ENCODE measurements at regions not wholly inside any gene's neighbourhood (a gene's known extent, or its start where the extent isn't known, plus 50 kb on each side); places are given as distances from the start of the nearest gene placed in this dataset.
A peak's percentile ranks its signal among the peaks of the same experiment; 100 is the strongest.

- DNase-seq: no peak
- no peak overlapping the region for H3K4ac ChIP-seq (ENCODE audit: low read depth, low read length)
- H3K56ac ChIP-seq (ENCODE audit: low read length): no peak overlapping the region
- H2AK5ac ChIP-seq (ENCODE audit: low read length): no peak overlapping the region
- H3K9ac ChIP-seq (ENCODE audit: low read length): no peak overlapping the region
- H2BK15ac ChIP-seq (replicated peaks; ENCODE audit: low read depth): no peak overlapping the region
- no peak overlapping the region for H2BK5ac ChIP-seq (ENCODE audit: low read length)
- H3K4me1 ChIP-seq (ENCODE audit: control insufficient read depth, low read depth, low read length): no peaks in the 10 kb centered on the region
- H4K8ac ChIP-seq (ENCODE audit: low read depth, low read length): no peak overlapping the region
- WGBS (ENCODE audit: extremely low coverage, insufficient coverage, low lambda C conversion rate): no CpG with 5 or more reads among the region's 1 CpG
- no peak overlapping the region for H3K4me2 ChIP-seq (ENCODE audit: low read length)
- H3K79me1 ChIP-seq (ENCODE audit: low read length): no peaks in the 10 kb centered on the region
- H4K5ac ChIP-seq (ENCODE audit: low read length): no peak overlapping the region
- no peak overlapping the region for H3K4me3 ChIP-seq (ENCODE audit: low read length)
- H3K79me2 ChIP-seq (ENCODE audit: control insufficient read depth, insufficient read depth, low read length): no peaks in the 10 kb centered on the region
- H2BK120ac ChIP-seq (ENCODE audit: low read depth, low read length): no peak overlapping the region
- H3K27ac ChIP-seq (ENCODE audit: low read depth, low read length): no peak overlapping the region
- H3K36me3 ChIP-seq (ENCODE audit: control insufficient read depth, insufficient read depth, low read length): no peaks in the 10 kb centered on the region
- no peak overlapping the region for H3K18ac ChIP-seq (ENCODE audit: low read length)
- H3K23ac ChIP-seq (ENCODE audit: low read length): no peak overlapping the region
- H3K27me3 ChIP-seq (ENCODE audit: insufficient read depth, low read length, poor library complexity): no peaks in the 10 kb centered on the region
Measured at GRCh38 chr4:59841698-59842097, 1358.4 kb upstream of the ADGRL3 start.

- Histone ChIP-seq H3K79me1 (ENCODE audit: low read length) (no peaks in the 10 kb centered on the region), H2BK15ac (replicated peaks; ENCODE audit: low read depth) (no peak overlapping the region), H3K36me3 (ENCODE audit: control insufficient read depth, insufficient read depth, low read length) (no peaks in the 10 kb centered on the region), H2BK120ac (ENCODE audit: low read depth, low read length) (no peak overlapping the region), H3K18ac (ENCODE audit: low read length) (no peak overlapping the region), H3K9ac (ENCODE audit: low read length) (no peak overlapping the region), H3K23ac (ENCODE audit: low read length) (no peak overlapping the region), H3K27ac (ENCODE audit: low read depth, low read length) (no peak overlapping the region), H3K4me2 (ENCODE audit: low read length) (no peak overlapping the region), H4K5ac (ENCODE audit: low read length) (no peak overlapping the region), H3K4me3 (ENCODE audit: low read length) (no peak overlapping the region), H3K79me2 (ENCODE audit: control insufficient read depth, insufficient read depth, low read length) (no peaks in the 10 kb centered on the region), H3K27me3 (ENCODE audit: insufficient read depth, low read length, poor library complexity) (no peaks in the 10 kb centered on the region), H4K8ac (ENCODE audit: low read depth, low read length) (no peak overlapping the region), H3K56ac (ENCODE audit: low read length) (no peak overlapping the region), H3K4me1 (ENCODE audit: control insufficient read depth, low read depth, low read length) (no peaks in the 10 kb centered on the region), H2AK5ac (ENCODE audit: low read length) (no peak overlapping the region), H3K4ac (ENCODE audit: low read depth, low read length) (no peak overlapping the region), H2BK5ac (ENCODE audit: low read length) (no peak overlapping the region)
- peak; percentile 77 for DNase-seq
- WGBS (ENCODE audit: extremely low coverage, insufficient coverage, low lambda C conversion rate): no CpG with 5 or more reads among the region's 2 CpGs
Measured at GRCh38 chr4:59848457-59848856, 1351.7 kb upstream of the ADGRL3 start.

- H3K23ac ChIP-seq (ENCODE audit: low read length): no peak overlapping the region
- no peak overlapping the region for H3K4me2 ChIP-seq (ENCODE audit: low read length)
- H2BK5ac ChIP-seq (ENCODE audit: low read length): no peak overlapping the region
- H3K79me1 ChIP-seq (ENCODE audit: low read length): no peaks in the 10 kb centered on the region
- H4K5ac ChIP-seq (ENCODE audit: low read length): no peak overlapping the region
- no peak overlapping the region for H2AK5ac ChIP-seq (ENCODE audit: low read length)
- no peak overlapping the region for H3K4ac ChIP-seq (ENCODE audit: low read depth, low read length)
- peak overlapping the region; percentile 15 for H3K56ac ChIP-seq (ENCODE audit: low read length)
- no peak overlapping the region for H2BK15ac ChIP-seq (replicated peaks; ENCODE audit: low read depth)
- no peak overlapping the region for H4K8ac ChIP-seq (ENCODE audit: low read depth, low read length)
- DNase-seq: no peak
- no peaks in the 10 kb centered on the region for H3K36me3 ChIP-seq (ENCODE audit: control insufficient read depth, insufficient read depth, low read length)
- no peak overlapping the region for H3K18ac ChIP-seq (ENCODE audit: low read length)
- no peak overlapping the region for H3K4me3 ChIP-seq (ENCODE audit: low read length)
- no peaks in the 10 kb centered on the region for H3K27me3 ChIP-seq (ENCODE audit: insufficient read depth, low read length, poor library complexity)
- no CpG with 5 or more reads among the region's 18 CpGs for WGBS (ENCODE audit: extremely low coverage, insufficient coverage, low lambda C conversion rate)
- no peak overlapping the region for H2BK120ac ChIP-seq (ENCODE audit: low read depth, low read length)
- H3K9ac ChIP-seq (ENCODE audit: low read length): no peak overlapping the region
- no peaks in the 10 kb centered on the region for H3K79me2 ChIP-seq (ENCODE audit: control insufficient read depth, insufficient read depth, low read length)
- no peak overlapping the region for H3K27ac ChIP-seq (ENCODE audit: low read depth, low read length)
- no peaks in the 10 kb centered on the region for H3K4me1 ChIP-seq (ENCODE audit: control insufficient read depth, low read depth, low read length)
Measured at GRCh38 chr4:59855630-59856352, 1344.3 kb upstream of the ADGRL3 start.

- Histone ChIP-seq H2BK120ac (ENCODE audit: low read depth, low read length) (no peak overlapping the region), H3K27me3 (ENCODE audit: insufficient read depth, low read length, poor library complexity) (no peaks in the 10 kb centered on the region), H3K56ac (ENCODE audit: low read length) (no peak overlapping the region), H3K4ac (ENCODE audit: low read depth, low read length) (no peak overlapping the region), H4K5ac (ENCODE audit: low read length) (no peak overlapping the region), H3K79me1 (ENCODE audit: low read length) (no peaks in the 10 kb centered on the region), H3K4me3 (ENCODE audit: low read length) (no peak overlapping the region), H4K8ac (ENCODE audit: low read depth, low read length) (no peak overlapping the region), H3K4me2 (ENCODE audit: low read length) (no peak overlapping the region), H3K79me2 (ENCODE audit: control insufficient read depth, insufficient read depth, low read length) (no peaks in the 10 kb centered on the region), H2BK5ac (ENCODE audit: low read length) (no peak overlapping the region), H3K4me1 (ENCODE audit: control insufficient read depth, low read depth, low read length) (no peaks in the 10 kb centered on the region), H3K18ac (ENCODE audit: low read length) (no peak overlapping the region), H3K9ac (ENCODE audit: low read length) (no peak overlapping the region), H3K27ac (ENCODE audit: low read depth, low read length) (no peak overlapping the region), H3K36me3 (ENCODE audit: control insufficient read depth, insufficient read depth, low read length) (no peaks in the 10 kb centered on the region), H2AK5ac (ENCODE audit: low read length) (no peak overlapping the region), H2BK15ac (replicated peaks; ENCODE audit: low read depth) (no peak overlapping the region), H3K23ac (ENCODE audit: low read length) (no peak overlapping the region)
- no peak for DNase-seq
- 100% methylated on average over 1 of the region's 3 CpGs for WGBS (ENCODE audit: extremely low coverage, insufficient coverage, low lambda C conversion rate)
Measured at GRCh38 chr4:59869056-59869455, 1331.1 kb upstream of the ADGRL3 start.

- Histone ChIP-seq H3K36me3 (ENCODE audit: control insufficient read depth, insufficient read depth, low read length) (no peaks in the 10 kb centered on the region), H4K5ac (ENCODE audit: low read length) (no peak overlapping the region), H3K4me3 (ENCODE audit: low read length) (no peak overlapping the region), H3K27me3 (ENCODE audit: insufficient read depth, low read length, poor library complexity) (no peaks in the 10 kb centered on the region), H3K56ac (ENCODE audit: low read length) (no peak overlapping the region), H4K8ac (ENCODE audit: low read depth, low read length) (no peak overlapping the region), H3K18ac (ENCODE audit: low read length) (no peak overlapping the region), H3K79me2 (ENCODE audit: control insufficient read depth, insufficient read depth, low read length) (no peaks in the 10 kb centered on the region), H3K9ac (ENCODE audit: low read length) (no peak overlapping the region), H3K79me1 (ENCODE audit: low read length) (no peaks in the 10 kb centered on the region), H3K4me1 (ENCODE audit: control insufficient read depth, low read depth, low read length) (no peaks in the 10 kb centered on the region), H2BK120ac (ENCODE audit: low read depth, low read length) (no peak overlapping the region), H3K4ac (ENCODE audit: low read depth, low read length) (no peak overlapping the region), H2BK15ac (replicated peaks; ENCODE audit: low read depth) (no peak overlapping the region), H3K4me2 (ENCODE audit: low read length) (no peak overlapping the region), H2BK5ac (ENCODE audit: low read length) (no peak overlapping the region), H3K23ac (ENCODE audit: low read length) (no peak overlapping the region), H2AK5ac (ENCODE audit: low read length) (no peak overlapping the region), H3K27ac (ENCODE audit: low read depth, low read length) (no peak overlapping the region)
- DNase-seq: no peak
- no CpG with 5 or more reads among the region's 3 CpGs for WGBS (ENCODE audit: extremely low coverage, insufficient coverage, low lambda C conversion rate)
Measured at GRCh38 chr4:59869559-59869958, 1330.6 kb upstream of the ADGRL3 start.

- no peak overlapping the region for H4K8ac ChIP-seq (ENCODE audit: low read depth, low read length)
Measured at GRCh38 chr4:59881632-59882031, 1318.5 kb upstream of the ADGRL3 start.

More at GRCh38 chr4:59881632-59882031, 1318.5 kb upstream of the ADGRL3 start:
- DNase-seq: no peak
- Histone ChIP-seq H3K27ac (ENCODE audit: low read depth, low read length) (no peak overlapping the region), H3K27me3 (ENCODE audit: insufficient read depth, low read length, poor library complexity) (no peaks in the 10 kb centered on the region), H3K56ac (ENCODE audit: low read length) (no peak overlapping the region), H3K9ac (ENCODE audit: low read length) (no peak overlapping the region), H2BK5ac (ENCODE audit: low read length) (no peak overlapping the region), H3K4me3 (ENCODE audit: low read length) (no peak overlapping the region), H2BK120ac (ENCODE audit: low read depth, low read length) (no peak overlapping the region), H2BK15ac (replicated peaks; ENCODE audit: low read depth) (no peak overlapping the region), H4K5ac (ENCODE audit: low read length) (no peak overlapping the region), H3K18ac (ENCODE audit: low read length) (no peak overlapping the region), H3K4ac (ENCODE audit: low read depth, low read length) (no peak overlapping the region), H3K79me1 (ENCODE audit: low read length) (no peaks in the 10 kb centered on the region), H3K4me2 (ENCODE audit: low read length) (no peak overlapping the region), H3K79me2 (ENCODE audit: control insufficient read depth, insufficient read depth, low read length) (no peaks in the 10 kb centered on the region), H3K36me3 (ENCODE audit: control insufficient read depth, insufficient read depth, low read length) (no peaks in the 10 kb centered on the region), H3K4me1 (ENCODE audit: control insufficient read depth, low read depth, low read length) (no peaks in the 10 kb centered on the region), H3K23ac (ENCODE audit: low read length) (no peak overlapping the region), H2AK5ac (ENCODE audit: low read length) (no peak overlapping the region)

All from mesendoderm (in vitro differentiated cells).